ENCODE measurements at regions not wholly inside any gene's neighbourhood (a gene's known extent, or its start where the extent isn't known, plus 50 kb on each side); places are given as distances from the start of the nearest gene placed in this dataset.

DNA sequence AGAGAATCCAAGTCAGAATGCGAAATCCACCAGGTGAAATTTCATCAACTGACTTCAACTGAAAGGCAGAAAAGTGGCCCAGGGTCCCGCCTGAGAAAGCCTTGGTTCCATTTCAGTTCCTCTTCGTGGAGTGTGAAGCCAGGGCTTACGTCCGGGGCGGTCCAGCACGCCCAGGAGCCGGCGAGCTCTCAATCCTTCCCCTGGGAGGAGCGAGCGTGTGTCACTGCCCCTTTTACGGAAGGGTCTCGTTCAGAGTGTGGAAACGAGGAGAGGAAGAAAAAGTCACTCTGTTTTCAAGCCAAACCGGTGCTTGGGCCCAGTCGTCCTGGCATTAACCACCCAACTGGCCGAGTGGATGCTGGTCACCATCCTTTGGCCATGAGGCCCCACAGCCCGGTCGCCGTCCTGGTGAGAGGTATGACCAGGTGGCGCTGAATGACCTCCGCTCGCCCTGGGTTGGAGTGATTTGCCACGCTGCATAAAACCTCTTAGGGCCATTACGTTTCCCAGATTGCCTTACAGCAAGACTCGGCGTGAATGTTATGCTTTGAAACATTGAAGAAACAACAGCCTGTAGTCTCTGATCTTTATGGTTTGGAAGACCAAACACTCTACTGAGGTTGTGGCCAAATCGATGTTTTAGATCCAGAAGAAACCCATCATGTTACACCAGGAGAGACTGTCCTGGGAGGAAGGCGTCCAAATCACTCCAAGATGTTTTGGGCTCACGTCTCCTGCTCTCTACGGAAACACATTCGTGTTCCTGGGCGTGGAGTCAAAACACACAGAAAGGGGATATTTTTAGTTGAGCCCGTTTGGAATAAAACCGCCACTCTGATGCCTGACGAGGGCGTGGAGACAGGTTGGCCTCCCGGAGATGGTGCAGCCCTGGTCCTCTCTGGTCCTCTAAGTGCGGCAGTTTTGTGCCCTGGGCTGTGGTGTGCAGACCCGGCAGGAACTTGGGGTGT lies 93.6 kb upstream of the ACTRT2 start:
- no peak for DNase-seq (ENCODE audit: low read depth)
- in situ Hi-C loops (cut with HindIII; ENCODE audit: low pct_unique_long_range_greater_than_20kb, low sequenced_read_pairs), result no loop called here

DNA sequence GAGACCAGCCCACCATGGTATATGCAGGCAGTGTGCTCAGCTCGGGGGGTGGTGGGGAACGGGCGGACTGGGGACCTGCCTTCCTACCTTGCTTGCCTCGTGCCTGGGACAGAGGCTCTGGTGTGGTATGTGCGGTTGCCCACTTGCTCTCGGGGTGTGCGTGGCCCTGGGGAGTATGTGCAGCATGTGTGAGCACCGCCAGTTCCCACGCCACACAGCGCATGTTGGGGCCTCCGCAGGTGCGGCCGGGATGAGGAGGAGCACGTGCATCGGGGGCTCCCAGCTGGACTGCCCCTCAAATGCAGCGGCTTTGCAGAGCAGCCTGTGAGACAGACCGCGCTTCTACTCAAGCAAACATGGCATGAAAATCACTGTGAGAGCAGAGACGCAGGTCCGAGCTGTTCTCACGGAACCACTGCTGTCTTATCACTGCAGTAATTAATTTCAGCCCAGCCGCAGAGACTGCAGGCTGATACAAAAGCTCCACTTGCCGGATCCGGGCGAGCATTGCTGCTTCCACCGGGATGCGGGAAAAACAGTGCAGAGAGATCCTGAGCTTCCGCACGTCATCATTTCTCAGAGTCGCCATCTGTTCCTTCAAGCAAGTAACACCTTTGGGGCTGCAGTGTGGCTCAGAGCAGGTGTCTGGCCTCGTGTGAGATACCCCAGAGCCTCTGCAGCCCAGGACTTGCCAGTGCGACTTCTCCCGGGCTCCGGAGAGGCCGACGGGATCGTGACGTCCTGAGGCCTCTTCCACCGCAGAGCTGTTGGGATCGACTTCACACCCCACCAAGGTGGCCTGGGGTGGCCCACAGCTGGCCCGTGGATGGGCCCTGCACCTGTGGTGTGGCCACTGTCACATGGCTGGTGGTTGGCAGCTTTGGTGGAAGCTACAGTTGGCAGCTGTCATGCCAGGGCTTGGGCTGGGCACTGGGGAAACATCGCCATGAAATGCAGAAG lies 92.6 kb upstream of the ACTRT2 start:
- DNase-seq (ENCODE audit: low read depth), result no peak
- in situ Hi-C loops (cut with HindIII; ENCODE audit: low pct_unique_long_range_greater_than_20kb, low sequenced_read_pairs), result no loop called here

DNA sequence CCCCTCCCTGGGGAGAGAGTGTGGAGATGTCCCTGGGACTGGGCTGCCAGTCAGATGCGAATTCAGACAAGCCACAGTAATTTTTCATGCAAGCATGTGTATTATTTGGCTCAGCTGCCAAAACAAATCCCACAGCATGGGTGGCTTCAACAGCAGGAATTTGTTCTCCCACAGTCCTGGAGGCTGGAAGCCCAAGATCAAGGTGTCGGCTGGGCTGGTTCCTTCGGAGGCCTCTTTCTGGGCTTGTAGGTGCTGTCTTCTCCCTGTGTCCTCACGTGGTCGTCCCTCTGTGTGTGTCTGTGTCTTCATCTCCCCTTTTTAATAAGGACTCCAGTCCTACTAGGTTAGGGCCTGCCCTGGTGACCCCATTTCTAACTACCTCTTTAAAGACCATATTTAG lies 91.9 kb upstream of the ACTRT2 start:
- no peak for DNase-seq (ENCODE audit: low read depth)
- in situ Hi-C loops (cut with HindIII; ENCODE audit: low pct_unique_long_range_greater_than_20kb, low sequenced_read_pairs), result no loop called here

- no peak for DNase-seq (ENCODE audit: low read depth)
- in situ Hi-C loops (cut with HindIII; ENCODE audit: low pct_unique_long_range_greater_than_20kb, low sequenced_read_pairs), result no loop called here
Measured at GRCh38 chr1:2930016-2930815, 91.1 kb upstream of the ACTRT2 start.

DNA sequence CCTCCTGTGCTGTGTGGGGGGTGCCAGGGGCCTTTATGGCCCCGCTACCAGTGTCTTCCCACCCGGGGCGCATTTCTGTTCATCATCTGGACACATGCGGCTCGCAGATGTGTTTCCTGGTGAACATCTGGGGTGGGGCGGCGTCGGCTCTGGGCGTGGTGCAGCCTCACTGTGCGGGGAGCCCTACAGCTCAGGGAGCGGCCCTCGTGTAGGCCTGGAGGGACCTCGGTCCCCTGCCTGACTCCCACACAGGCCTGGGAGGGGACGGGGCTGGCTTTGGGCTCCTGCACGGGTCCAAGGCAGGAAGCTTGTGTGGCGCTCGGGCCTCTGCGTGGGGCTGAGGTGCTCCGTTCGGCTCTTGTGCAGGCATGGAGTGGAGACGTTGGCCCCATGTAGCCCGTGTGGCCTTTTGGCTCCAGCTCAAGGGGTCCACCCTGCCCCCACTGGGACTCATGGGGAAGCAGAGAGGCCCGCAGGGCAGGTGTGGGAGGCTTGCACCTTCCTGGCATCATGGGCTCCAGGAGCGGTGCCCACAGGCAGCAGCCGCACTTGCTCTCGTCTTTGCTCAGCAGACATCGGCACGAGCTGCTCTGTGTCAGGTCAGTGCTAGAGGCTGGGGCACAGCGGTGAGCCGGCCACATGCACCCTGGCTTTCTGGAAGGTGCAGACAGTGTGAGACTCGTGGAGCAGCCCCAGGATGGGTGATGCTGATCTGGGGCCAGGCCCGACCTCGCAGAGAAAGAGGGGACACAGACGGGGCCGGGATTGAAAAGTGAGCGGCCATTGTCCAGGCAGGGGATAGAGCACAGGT lies 90.1 kb upstream of the ACTRT2 start:
- in situ Hi-C loops (cut with HindIII; ENCODE audit: low pct_unique_long_range_greater_than_20kb, low sequenced_read_pairs), result no loop called here
- no peak for DNase-seq (ENCODE audit: low read depth)

- DNase-seq (ENCODE audit: low read depth), result no peak
- in situ Hi-C loops (cut with HindIII; ENCODE audit: low pct_unique_long_range_greater_than_20kb, low sequenced_read_pairs), result no loop called here
Measured at GRCh38 chr1:2931724-2932401, 89.4 kb upstream of the ACTRT2 start.

GRCh38 chr1:2932671-2933350 lies 88.5 kb upstream of the ACTRT2 start:
- in situ Hi-C loops (cut with HindIII; ENCODE audit: low pct_unique_long_range_greater_than_20kb, low sequenced_read_pairs), result no loop called here
- no peak for DNase-seq (ENCODE audit: low read depth)

- in situ Hi-C loops (cut with HindIII; ENCODE audit: low pct_unique_long_range_greater_than_20kb, low sequenced_read_pairs), result no loop called here
- no peak for DNase-seq (ENCODE audit: low read depth)
Measured at GRCh38 chr1:2933431-2934155, 87.7 kb upstream of the ACTRT2 start.

GRCh38 chr1:2934156-2934540 lies 87.1 kb upstream of the ACTRT2 start:
- in situ Hi-C loops (cut with HindIII; ENCODE audit: low pct_unique_long_range_greater_than_20kb, low sequenced_read_pairs), result no loop called here
- no peak for DNase-seq (ENCODE audit: low read depth)

GRCh38 chr1:2934642-2935081 lies 86.6 kb upstream of the ACTRT2 start:
- in situ Hi-C loops (cut with HindIII; ENCODE audit: low pct_unique_long_range_greater_than_20kb, low sequenced_read_pairs), result no loop called here

GRCh38 chr1:2935184-2935583 lies 86.1 kb upstream of the ACTRT2 start:
- in situ Hi-C loops (cut with HindIII; ENCODE audit: low pct_unique_long_range_greater_than_20kb, low sequenced_read_pairs), result no loop called here
- no peak for DNase-seq (ENCODE audit: low read depth)

More at GRCh38 chr1:2934642-2935081, 86.6 kb upstream of the ACTRT2 start:
- DNase-seq (ENCODE audit: low read depth), result no peak

GRCh38 chr1:2935751-2936390 lies 85.4 kb upstream of the ACTRT2 start:
- DNase-seq (ENCODE audit: low read depth), result no peak
- in situ Hi-C loops (cut with HindIII; ENCODE audit: low pct_unique_long_range_greater_than_20kb, low sequenced_read_pairs), result no loop called here

- DNase-seq (ENCODE audit: low read depth), result no peak
- in situ Hi-C loops (cut with HindIII; ENCODE audit: low pct_unique_long_range_greater_than_20kb, low sequenced_read_pairs), result no loop called here
Measured at GRCh38 chr1:2936559-2937515, 84.4 kb upstream of the ACTRT2 start.

DNA sequence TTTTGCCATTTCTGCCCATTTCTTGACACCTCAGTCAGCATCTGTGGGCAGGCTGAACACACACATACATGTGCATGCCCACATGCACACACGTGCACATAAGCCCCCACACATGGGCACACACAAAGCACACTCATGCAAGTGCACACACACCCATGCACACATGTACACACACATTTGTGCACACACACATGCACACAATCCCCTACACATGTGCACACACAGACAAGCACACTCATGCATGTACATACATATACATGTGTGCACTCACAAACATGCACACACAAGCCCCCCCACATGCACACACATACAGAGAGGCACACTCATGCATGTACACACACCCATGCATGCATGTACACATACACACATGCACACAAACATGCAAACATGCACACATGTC lies 83.5 kb upstream of the ACTRT2 start:
- in situ Hi-C loops (cut with HindIII; ENCODE audit: low pct_unique_long_range_greater_than_20kb, low sequenced_read_pairs), result no loop called here
- no peak for DNase-seq (ENCODE audit: low read depth)
